Body of pancreas (tissue), 4 donors: ENCODE measurements at regions not wholly inside any gene's neighbourhood (a gene's known extent, or its start where the extent isn't known, plus 50 kb on each side); places are given as distances from the start of the nearest gene placed in this dataset.

Experiments used
- ATAC-seq: fragments of 150-250 bp; one replicate; pipeline ENCODE4 v1.9.1; 2016
- DNase-seq, 4 donors: peaks; one replicate each; pipeline ENCODE4 v3.0.0-alpha.2; 2019
- H3K27ac ChIP-seq, 4 donors: fragments of 200-600 bp; sonication (generic); 1 replicate in 3 of 4; 2 replicates in 1 of 4; pipeline versions ENCODE4 v1.5.1 to v1.6.1; 2016 to 2019; ENCODE audit warnings: mild to moderate bottlenecking in 1 of 4, mixed read lengths in 1 of 4, moderate library complexity in 1 of 4
- H3K27me3 ChIP-seq, 2 donors: fragments of 200-600 bp; sonication (generic); one replicate each; pipeline ENCODE4 v1.6.0; 2016; ENCODE audit warnings: mild to moderate bottlenecking in 1 of 2
- H3K36me3 ChIP-seq, 2 donors: fragments of 200-600 bp; sonication (generic); replicated peaks in 1 of 2; 2 replicates each; pipeline ENCODE4 v1.5.1; 2016; ENCODE audit warnings: low read depth in 2 of 2; ENCODE audit not compliant: insufficient read depth in 1 of 2
- H3K4me1 ChIP-seq: fragments of 200-600 bp; sonication (generic); one replicate; pipeline ENCODE4 v1.6.0; 2016
- H3K4me3 ChIP-seq, 2 donors: fragments of 200-600 bp; sonication (generic); 1 replicate in 1 of 2; 2 replicates in 1 of 2; pipeline ENCODE4 v1.5.1; 2016 to 2019
- H3K9me3 ChIP-seq, 3 donors: fragments of 200-600 bp; sonication (generic); 1 replicate in 2 of 3; 2 replicates in 1 of 3; pipeline ENCODE4 v1.5.1; 2016
- CTCF ChIP-seq, 7 experiments: fragments of 450-650 bp in 4 of 7; fragments of 200-600 bp in 3 of 7; sonication (generic) in 3 of 7; IDR thresholded peaks; one replicate each; pipeline ENCODE4 v1.5.1; 2016 to 2019; ENCODE audit warnings: antibody characterized with exemption in 7 of 7
- POLR2A ChIP-seq, 3 donors: fragments of 450-650 bp; IDR thresholded peaks; one replicate each; pipeline ENCODE4 v1.6.1; 2016; ENCODE audit warnings: antibody characterized with exemption in 3 of 3, mild to moderate bottlenecking in 2 of 3
- WGBS, 2 donors: methylation state at CpG; one replicate each; pipeline ENCODE4 v1.1.5; 2017; 5-methylcytosine and 5-hydroxymethylcytosine counted together
- intact Hi-C: fragments of 100-400 bp; cut with DNase I; formaldehyde crosslinking; loops from one replicate; pipeline ENCODE4 v1.15.1; 2023

GRCh38 chr22:49531368-49531791, 296.3 kb downstream of the BRD1 start:
- Histone ChIP-seq H3K9me3 (no peaks in the 10 kb centered on the region), H3K27ac (no peak overlapping the region), H3K4me1 (no peaks in the 10 kb centered on the region), H3K27me3 (no peaks in the 10 kb centered on the region), H3K36me3 (no peaks in the 10 kb centered on the region), H3K4me3 (no peak overlapping the region)
- DNase-seq: no peak
- TF ChIP-seq POLR2A (IDR thresholded peaks at IDR 0.05): no peak
- TF ChIP-seq CTCF (IDR thresholded peaks at IDR 0.05): no peak
- whole genome bisulfite sequencing, 2 donors: 47 to 63% methylated on average over 9 to 11 of the region's 11 CpGs
- no peak for ATAC-seq
- intact Hi-C loops: no loop called here

DNA sequence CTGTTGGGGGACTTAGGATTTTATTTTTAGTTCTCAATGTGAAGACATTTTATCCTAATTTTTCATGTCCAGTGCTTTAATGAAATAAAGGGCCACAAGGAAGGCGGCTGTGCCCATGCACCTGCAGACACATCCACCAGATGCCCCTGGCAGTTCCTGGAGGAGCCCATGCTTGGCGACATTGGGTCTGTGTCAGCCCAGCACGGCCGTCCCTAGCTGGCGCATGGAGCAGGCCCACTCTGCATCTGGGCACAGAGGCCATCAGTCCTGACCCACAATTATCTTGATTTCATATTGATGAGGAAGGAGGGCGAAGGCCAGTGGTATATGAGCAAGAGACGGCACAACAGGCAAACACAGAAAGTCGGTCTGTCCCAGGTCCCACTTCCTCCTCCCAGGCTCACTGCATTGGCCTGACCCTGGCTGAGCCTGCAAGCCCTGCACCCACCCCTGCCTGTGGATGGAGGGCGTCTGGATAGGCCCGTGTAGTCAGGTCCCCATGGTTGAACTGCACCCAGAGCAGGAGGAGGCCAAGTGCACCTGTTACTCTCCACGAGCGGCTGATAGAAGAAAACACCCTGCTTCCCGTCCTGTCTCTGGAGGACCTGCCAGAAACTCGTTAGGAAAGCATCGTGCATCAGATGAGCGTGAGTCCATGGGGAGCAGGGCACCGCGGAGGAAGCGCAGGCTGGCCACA, 296.9 kb downstream of the BRD1 start:
- H3K4me1 ChIP-seq: no peaks in the 10 kb centered on the region
- ATAC-seq: no peak
- no peaks in the 10 kb centered on the region for H3K27me3 ChIP-seq
- H3K4me3 ChIP-seq: no peak overlapping the region
- H3K36me3 ChIP-seq: no peaks in the 10 kb centered on the region
- no peak for DNase-seq
- no peak overlapping the region for H3K27ac ChIP-seq
- no peak for TF ChIP-seq POLR2A (IDR thresholded peaks at IDR 0.05)
- no peak for TF ChIP-seq CTCF (IDR thresholded peaks at IDR 0.05)
- intact Hi-C loops: no loop called here
- H3K9me3 ChIP-seq: no peaks in the 10 kb centered on the region
- 70 to 84% methylated on average over 13 to 19 of the region's 19 CpGs for whole genome bisulfite sequencing, 2 donors

GRCh38 chr22:49528420-49528720, 299.3 kb downstream of the BRD1 start:
- no peak for TF ChIP-seq CTCF (IDR thresholded peaks at IDR 0.05)
- no peak for TF ChIP-seq POLR2A (IDR thresholded peaks at IDR 0.05)
- Histone ChIP-seq H3K27ac (no peak overlapping the region), H3K4me3 (no peak overlapping the region), H3K9me3 (no peaks in the 10 kb centered on the region), H3K27me3 (no peaks in the 10 kb centered on the region), H3K36me3 (no peaks in the 10 kb centered on the region), H3K4me1 (no peaks in the 10 kb centered on the region)
- 41% methylated on average over 6 of the region's 6 CpGs for WGBS, 2 donors
- no peak for DNase-seq
- intact Hi-C loops: no loop called here
- ATAC-seq: no peak

DNA sequence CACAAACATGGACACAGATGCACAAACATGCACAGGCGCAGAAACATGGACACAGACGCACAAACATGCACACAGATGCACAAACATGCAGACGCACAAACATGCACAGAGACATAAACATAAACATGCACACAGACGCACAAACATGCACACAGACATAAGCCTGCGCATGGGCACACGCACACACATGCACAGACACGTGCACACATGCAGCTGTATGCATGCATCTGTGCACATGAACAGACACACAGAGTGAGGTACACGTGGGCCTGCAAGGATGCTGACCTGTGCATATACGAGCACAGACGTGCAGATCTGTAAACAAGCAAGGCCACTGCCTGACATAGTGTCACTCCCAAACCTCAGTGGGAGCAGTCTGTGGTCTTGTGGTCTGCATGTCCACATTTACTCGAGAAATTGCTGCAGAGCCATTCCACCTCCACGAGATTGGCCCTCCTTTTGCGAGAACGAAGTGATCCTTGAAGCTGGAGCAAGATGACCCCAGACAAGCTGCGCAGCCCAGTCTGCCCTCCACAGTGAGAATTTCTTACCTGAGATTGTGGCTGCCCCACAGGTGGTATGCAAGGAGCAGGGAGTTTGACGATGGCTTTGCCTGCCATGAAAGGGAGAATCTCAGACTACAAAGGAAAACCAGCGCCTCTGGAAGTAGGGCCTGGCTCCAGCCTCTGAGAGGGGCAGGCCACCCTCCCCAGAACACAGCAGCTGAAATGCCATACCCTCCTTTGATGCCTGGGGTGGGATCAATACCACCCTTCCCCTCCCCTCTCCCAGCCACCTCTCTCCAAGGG, 299.9 kb downstream of the BRD1 start:
- Histone ChIP-seq H3K27me3 (no peaks in the 10 kb centered on the region), H3K4me3 (no peak overlapping the region), H3K9me3 (no peaks in the 10 kb centered on the region), H3K27ac (no peak overlapping the region), H3K36me3 (no peaks in the 10 kb centered on the region), H3K4me1 (no peaks in the 10 kb centered on the region)
- intact Hi-C loops: no loop called here
- 55 to 57% methylated on average over 12 to 17 of the region's 17 CpGs for WGBS, 2 donors
- ATAC-seq: no peak
- DNase-seq: no peak
- TF ChIP-seq CTCF (IDR thresholded peaks at IDR 0.05): no peak
- TF ChIP-seq POLR2A (IDR thresholded peaks at IDR 0.05): no peak
